Mesenchymal stem cell (in vitro differentiated cells and primary cell): ENCODE measurements at regions not wholly inside any gene's neighbourhood (a gene's known extent, or its start where the extent isn't known, plus 50 kb on each side); places are given as distances from the start of the nearest gene placed in this dataset.

ENCODE experiments used
- DNase-seq: peaks from one replicate; pipeline ENCODE4 v3.0.0-alpha.2; 2013
- H2AFZ ChIP-seq: one replicate; pipeline ENCODE4 v1.6.1; 2013; ENCODE audit warnings: low read depth, mild to moderate bottlenecking, control low read depth, inconsistent platforms, low read length, moderate library complexity
- H2AK5ac ChIP-seq: 2 replicates; pipeline ENCODE4 v1.6.1; 2013; ENCODE audit warnings: low read length, moderate library complexity, mild to moderate bottlenecking, inconsistent platforms; ENCODE audit not compliant: severe bottlenecking
- H2BK120ac ChIP-seq: one replicate; pipeline ENCODE4 v1.6.1; 2013; ENCODE audit warnings: low read depth, mild to moderate bottlenecking, inconsistent platforms, low read length, moderate library complexity
- H2BK12ac ChIP-seq, 2 experiments: one replicate each; pipeline ENCODE4 v1.6.1; 2013; ENCODE audit warnings: inconsistent platforms in 2 of 2, low read length in 2 of 2, mild to moderate bottlenecking in 2 of 2, moderate library complexity in 2 of 2, control low read depth in 1 of 2
- H2BK15ac ChIP-seq: one replicate; pipeline ENCODE4 v1.6.1; 2013; ENCODE audit warnings: mild to moderate bottlenecking, low read depth, inconsistent platforms; ENCODE audit not compliant: poor library complexity, severe bottlenecking
- H2BK5ac ChIP-seq: 2 replicates; pipeline ENCODE4 v1.6.1; 2013; ENCODE audit warnings: low read depth, mild to moderate bottlenecking, low read length, control low read depth, inconsistent platforms; ENCODE audit not compliant: poor library complexity, severe bottlenecking
- H3K14ac ChIP-seq, 2 experiments: one replicate each; pipeline ENCODE4 v1.6.1; 2013; ENCODE audit warnings: inconsistent platforms in 2 of 2, low read length in 2 of 2, control low read depth in 1 of 2, mild to moderate bottlenecking in 1 of 2, moderate library complexity in 1 of 2
- H3K18ac ChIP-seq, 2 experiments: one replicate each; pipeline ENCODE4 v1.6.1; 2013; ENCODE audit warnings: inconsistent platforms in 2 of 2, low read length in 2 of 2, control low read depth in 1 of 2, low read depth in 1 of 2, mild to moderate bottlenecking in 1 of 2
- H3K23ac ChIP-seq, 2 experiments: one replicate each; pipeline ENCODE4 v1.6.1; 2013; ENCODE audit warnings: inconsistent platforms in 2 of 2, low read length in 2 of 2, mild to moderate bottlenecking in 2 of 2, moderate library complexity in 2 of 2, control low read depth in 1 of 2
- H3K27ac ChIP-seq: 2 replicates; pipeline ENCODE4 v1.5.1; 2013; ENCODE audit warnings: mild to moderate bottlenecking, moderate library complexity, low read length, control low read depth, inconsistent platforms; ENCODE audit not compliant: poor library complexity, severe bottlenecking
- H3K27me3 ChIP-seq, 2 experiments: 2 replicates each; pipeline versions ENCODE4 v1.6.1 to v1.7.0; 2013; ENCODE audit warnings: low read length in 2 of 2, mild to moderate bottlenecking in 2 of 2, moderate library complexity in 2 of 2, control low read depth in 1 of 2, inconsistent platforms in 1 of 2; ENCODE audit not compliant: control insufficient read depth in 1 of 2, insufficient read depth in 1 of 2
- H3K36me3 ChIP-seq, 2 experiments: 2 replicates each; pipeline versions ENCODE4 v1.6.1 to v1.7.0; 2013; ENCODE audit warnings: low read length in 2 of 2, control low read depth in 1 of 2, inconsistent platforms in 1 of 2, low read depth in 1 of 2, mild to moderate bottlenecking in 1 of 2; ENCODE audit not compliant: insufficient read depth in 2 of 2, control insufficient read depth in 1 of 2
- H3K4ac ChIP-seq, 2 experiments: one replicate each; pipeline ENCODE4 v1.6.1; 2013; ENCODE audit warnings: inconsistent platforms in 2 of 2, low read length in 2 of 2, mild to moderate bottlenecking in 2 of 2, moderate library complexity in 2 of 2, control low read depth in 1 of 2, low read depth in 1 of 2
- H3K4me1 ChIP-seq: 2 replicates; pipeline ENCODE4 v1.6.1; 2013; ENCODE audit warnings: low read depth, low read length, control low read depth; ENCODE audit not compliant: control insufficient read depth, insufficient read depth
- H3K4me2 ChIP-seq: 2 replicates; pipeline ENCODE4 v1.6.1; 2013; ENCODE audit warnings: low read length, mild to moderate bottlenecking, inconsistent platforms; ENCODE audit not compliant: poor library complexity, severe bottlenecking
- H3K4me3 ChIP-seq, 2 experiments: 2 replicates each; pipeline versions ENCODE4 v1.5.1 to v1.7.0; 2013; ENCODE audit warnings: low read length in 2 of 2, mild to moderate bottlenecking in 2 of 2, control low read depth in 1 of 2, low read depth in 1 of 2; ENCODE audit not compliant: insufficient read depth in 1 of 2
- H3K79me1 ChIP-seq: replicated peaks from 2 replicates; pipeline ENCODE4 v1.6.1; 2013; ENCODE audit warnings: mild to moderate bottlenecking, control low read depth, low read length, inconsistent platforms; ENCODE audit not compliant: poor library complexity, severe bottlenecking
- H3K9ac ChIP-seq: 2 replicates; pipeline ENCODE4 v1.7.0; 2013; ENCODE audit warnings: mild to moderate bottlenecking, low read length, moderate library complexity
- H3K9me3 ChIP-seq: 2 replicates; pipeline ENCODE4 v1.7.0; 2013; ENCODE audit warnings: mild to moderate bottlenecking, low read length; ENCODE audit not compliant: control insufficient read depth
- H4K8ac ChIP-seq: one replicate; pipeline ENCODE4 v1.6.1; 2013; ENCODE audit warnings: inconsistent platforms, mild to moderate bottlenecking, low read length, moderate library complexity
- H4K91ac ChIP-seq: one replicate; pipeline ENCODE4 v1.6.1; 2013; ENCODE audit warnings: mild to moderate bottlenecking, low read length, inconsistent platforms
- WGBS: methylation state at CpG from one replicate; pipeline ENCODE4 v1.1.7; 2013; ENCODE audit warnings: mixed read lengths; 5-methylcytosine and 5-hydroxymethylcytosine counted together

DNA sequence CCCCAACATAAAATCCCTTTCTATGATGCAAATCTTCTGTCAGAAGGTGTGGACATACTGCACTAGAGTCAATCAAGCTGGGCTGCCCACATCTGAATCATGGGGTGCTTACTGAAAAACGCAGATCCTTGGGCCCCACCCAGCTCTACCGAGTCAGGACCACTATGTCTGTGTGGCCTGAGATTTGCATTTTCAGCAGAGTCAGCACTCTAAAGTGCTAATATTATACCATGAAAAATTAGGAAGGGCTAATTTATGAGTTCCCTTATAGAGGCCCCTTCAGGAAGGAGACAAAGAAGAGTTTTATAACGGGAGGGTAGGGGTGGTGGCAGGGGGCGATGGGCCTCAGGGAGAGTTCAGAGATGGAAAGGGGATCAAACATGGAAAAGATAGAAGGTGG is 163.3 kb upstream of the NABP1 start:
- H4K8ac ChIP-seq = no peak overlapping the region

DNA sequence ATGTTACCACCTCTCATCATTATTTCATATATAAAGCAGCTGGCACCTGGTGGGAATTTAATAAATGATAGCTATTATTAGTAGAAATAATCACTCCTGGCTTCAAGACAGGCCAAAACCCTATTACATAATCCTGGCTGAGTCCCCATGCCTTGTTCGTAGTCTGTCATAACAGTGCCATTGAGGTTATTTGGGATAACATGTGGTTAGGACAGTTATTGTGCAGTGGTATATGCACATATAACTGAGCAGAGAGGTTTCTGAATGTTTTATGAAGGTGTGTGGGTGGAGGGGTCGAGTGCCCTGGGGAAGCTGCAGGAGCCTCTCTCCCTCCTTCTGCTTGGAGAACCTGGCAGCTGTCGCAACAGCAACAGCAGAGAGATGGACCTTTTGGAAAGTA is 162.4 kb upstream of the NABP1 start:
- no peak overlapping the region for H3K14ac ChIP-seq
- no peaks in the 10 kb centered on the region for H3K4me1 ChIP-seq
- H3K36me3 ChIP-seq = no peaks in the 10 kb centered on the region
- H3K4me2 ChIP-seq = no peak overlapping the region
- H2AK5ac ChIP-seq = no peak overlapping the region
- no peak overlapping the region for H3K23ac ChIP-seq
- no peaks in the 10 kb centered on the region for H3K79me1 ChIP-seq
- H2BK15ac ChIP-seq = no peak overlapping the region
- no peak overlapping the region for H3K18ac ChIP-seq
- H3K9me3 ChIP-seq = no peaks in the 10 kb centered on the region
- no peak overlapping the region for H3K4ac ChIP-seq
- no peak overlapping the region for H4K91ac ChIP-seq
- H2AFZ ChIP-seq = no peak overlapping the region
- no peak overlapping the region for H2BK5ac ChIP-seq
- H2BK120ac ChIP-seq = no peak overlapping the region
- H3K4me3 ChIP-seq = no peak overlapping the region
- WGBS = 78% methylated on average over 2 of the region's 3 CpGs
- H4K8ac ChIP-seq = no peak overlapping the region
- no peak overlapping the region for H3K9ac ChIP-seq
- H3K27me3 ChIP-seq = no peaks in the 10 kb centered on the region
- H3K27ac ChIP-seq = no peak overlapping the region
- no peak for DNase-seq
- H2BK12ac ChIP-seq = no peak overlapping the region

More for the DNA sequence above, 163.3 kb upstream of the NABP1 start:
- H2AK5ac ChIP-seq = no peak overlapping the region
- H2AFZ ChIP-seq = no peak overlapping the region
- H3K4me3 ChIP-seq = no peak overlapping the region
- H2BK120ac ChIP-seq = no peak overlapping the region
- no peak for DNase-seq
- no peaks in the 10 kb centered on the region for H3K27me3 ChIP-seq
- H3K4ac ChIP-seq = no peak overlapping the region
- H3K36me3 ChIP-seq = no peaks in the 10 kb centered on the region
- no peak overlapping the region for H3K14ac ChIP-seq
- H3K9me3 ChIP-seq = no peaks in the 10 kb centered on the region
- no peaks in the 10 kb centered on the region for H3K4me1 ChIP-seq
- 83% methylated on average over 3 of the region's 4 CpGs for WGBS
- H3K27ac ChIP-seq = no peak overlapping the region
- H2BK12ac ChIP-seq = no peak overlapping the region
- H2BK5ac ChIP-seq = no peak overlapping the region
- no peak overlapping the region for H3K4me2 ChIP-seq
- H3K79me1 ChIP-seq = no peaks in the 10 kb centered on the region
- no peak overlapping the region for H3K18ac ChIP-seq
- no peak overlapping the region for H4K91ac ChIP-seq
- no peak overlapping the region for H3K23ac ChIP-seq
- no peak overlapping the region for H2BK15ac ChIP-seq
- no peak overlapping the region for H3K9ac ChIP-seq

DNA sequence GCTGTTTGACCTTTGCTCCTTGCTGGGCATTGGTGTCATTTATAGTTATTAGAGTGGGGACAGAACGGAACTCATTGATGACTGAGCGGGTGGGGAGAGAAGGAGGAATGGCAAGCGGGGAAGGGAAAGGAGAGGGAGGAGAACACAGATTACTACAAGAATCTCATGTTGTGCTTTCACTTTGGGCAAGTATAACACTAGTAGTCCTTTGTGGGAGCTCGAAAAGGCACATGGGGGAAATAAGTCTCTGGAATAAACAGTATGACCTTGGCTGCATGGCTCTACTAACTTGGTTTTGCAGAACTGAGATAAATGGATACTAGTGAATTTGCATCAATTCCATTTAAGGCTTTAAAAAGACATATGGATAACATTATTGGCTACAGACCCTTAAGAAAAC is 161.7 kb upstream of the NABP1 start:
- Histone ChIP-seq H2BK15ac (no peak overlapping the region), H2BK5ac (no peak overlapping the region), H3K4me2 (no peak overlapping the region), H3K36me3 (no peaks in the 10 kb centered on the region), H3K4me1 (no peaks in the 10 kb centered on the region), H3K27me3 (no peaks in the 10 kb centered on the region), H2BK12ac (no peak overlapping the region), H3K4ac (no peak overlapping the region), H3K14ac (no peak overlapping the region), H3K79me1 (no peaks in the 10 kb centered on the region), H4K91ac (no peak overlapping the region), H2BK120ac (no peak overlapping the region), H3K4me3 (peak overlapping the region in 1 of 2 experiments; percentile 50), H2AK5ac (no peak overlapping the region), H2AFZ (no peak overlapping the region), H4K8ac (no peak overlapping the region), H3K27ac (no peak overlapping the region), H3K18ac (peak overlapping the region in 1 of 2 experiments; percentile 11), H3K9me3 (no peaks in the 10 kb centered on the region), H3K9ac (peak overlapping the region; percentile 45), H3K23ac (no peak overlapping the region)
- no peak for DNase-seq
- WGBS = 91% methylated on average over 4 of the region's 4 CpGs

DNA sequence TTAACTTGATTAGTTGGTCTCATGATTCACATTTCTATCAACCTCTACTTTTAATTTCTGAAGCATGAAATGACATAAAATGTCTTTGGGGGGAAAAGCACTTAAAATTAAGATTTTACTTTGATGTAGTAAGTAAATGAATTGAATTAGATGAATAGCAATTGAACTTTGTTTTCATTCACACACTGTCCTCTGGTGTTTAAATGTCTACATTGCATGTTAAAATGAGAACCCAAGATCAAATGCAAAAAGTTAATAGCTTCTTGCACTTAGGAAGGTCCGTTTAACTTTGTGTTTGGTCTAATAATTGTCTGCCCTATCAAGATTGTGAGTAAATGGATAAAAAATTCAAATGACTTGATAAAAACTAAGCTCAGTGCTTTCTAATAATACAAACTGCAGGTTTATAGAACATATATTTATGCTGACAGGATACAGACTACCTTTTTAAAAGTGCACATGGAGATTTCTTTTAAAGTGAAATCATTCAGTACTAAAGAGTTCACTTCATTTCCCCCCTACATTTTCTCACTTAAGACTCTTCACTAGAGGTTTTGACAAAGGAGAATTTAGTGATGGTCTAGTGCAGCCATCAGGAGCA is 156.2 kb upstream of the NABP1 start:
- Histone ChIP-seq H3K4me2 (no peak overlapping the region), H2AFZ (no peak overlapping the region), H3K79me1 (no peaks in the 10 kb centered on the region), H3K18ac (no peak overlapping the region), H4K91ac (no peak overlapping the region), H3K27me3 (no peaks in the 10 kb centered on the region), H3K4me3 (no peak overlapping the region), H3K9me3 (no peaks in the 10 kb centered on the region), H3K23ac (no peak overlapping the region), H3K9ac (no peak overlapping the region), H3K14ac (no peak overlapping the region), H2BK120ac (no peak overlapping the region), H2BK5ac (no peak overlapping the region), H2BK15ac (no peak overlapping the region), H3K36me3 (no peaks in the 10 kb centered on the region), H3K27ac (no peak overlapping the region), H3K4ac (no peak overlapping the region), H3K4me1 (no peaks in the 10 kb centered on the region), H2BK12ac (no peak overlapping the region), H4K8ac (no peak overlapping the region), H2AK5ac (no peak overlapping the region)
- 100% methylated on average over 1 of the region's 1 CpG for WGBS
- peak; percentile 38 for DNase-seq
